CD4-positive, alpha-beta memory T cell (primary cell): ENCODE measurements at regions not wholly inside any gene's neighbourhood (a gene's known extent, or its start where the extent isn't known, plus 50 kb on each side); places are given as distances from the start of the nearest gene placed in this dataset.

Source experiments
- CTCF ChIA-PET: fragments of 350-600 bp; sonication (Branson Sonifier 250); formaldehyde crosslinking; loops from one replicate; lab custom pipeline; 2021; ENCODE audit warnings: inconsistent platforms; ENCODE audit not compliant: partially characterized antibody; lab: Charles Lee
- POLR2A ChIA-PET: fragments of 350-600 bp; sonication (Branson Sonifier 250); formaldehyde crosslinking; loops from one replicate; lab custom pipeline; 2021; ENCODE audit not compliant: partially characterized antibody; lab: Charles Lee
- DNase-seq, 5 donors: peaks; one replicate each; pipeline versions ENCODE4 v3.0.0 to v3.0.0-alpha.2; 2020 to 2022; ENCODE audit warnings: mixed read lengths in 1 of 5
- H3K27ac ChIP-seq: one replicate; pipeline ENCODE4 v1.7.0; 2013; ENCODE audit warnings: low read depth, low read length
- H3K27me3 ChIP-seq: 2 replicates; pipeline ENCODE4 v1.7.0; 2013; ENCODE audit warnings: mild to moderate bottlenecking, low read length, moderate library complexity; ENCODE audit not compliant: insufficient read depth
- H3K36me3 ChIP-seq: 2 replicates; pipeline ENCODE4 v1.7.0; 2013; ENCODE audit warnings: mild to moderate bottlenecking, low read length, moderate library complexity; ENCODE audit not compliant: insufficient read depth
- H3K4me1 ChIP-seq: 2 replicates; pipeline ENCODE4 v1.7.0; 2013; ENCODE audit warnings: mild to moderate bottlenecking, low read length, moderate library complexity; ENCODE audit not compliant: insufficient read depth
- H3K4me3 ChIP-seq, 2 donors: one replicate each; pipeline ENCODE4 v1.7.0; 2013; ENCODE audit warnings: low read length in 2 of 2, mild to moderate bottlenecking in 1 of 2
- H3K9me3 ChIP-seq, 2 donors: one replicate each; pipeline ENCODE4 v1.7.0; 2013; ENCODE audit warnings: low read length in 2 of 2, control low read depth in 1 of 2; ENCODE audit not compliant: control insufficient read depth in 1 of 2
- H3K27ac Mint-ChIP-seq, 7 donors: one replicate each; pipeline ENCODE4 v1.8.0; 2020 to 2021; ENCODE audit warnings: mixed read lengths in 7 of 7, mild to moderate bottlenecking in 6 of 7, inconsistent platforms in 3 of 7, moderate library complexity in 3 of 7
- H3K27me3 Mint-ChIP-seq, 2 donors: one replicate each; pipeline ENCODE4 v1.8.0; 2020 to 2021; ENCODE audit warnings: mixed read lengths in 2 of 2
- H3K36me3 Mint-ChIP-seq, 2 donors: one replicate each; pipeline ENCODE4 v1.8.0; 2020 to 2021; ENCODE audit warnings: mixed read lengths in 2 of 2, inconsistent platforms in 1 of 2, mild to moderate bottlenecking in 1 of 2
- H3K4me1 Mint-ChIP-seq, 4 donors: one replicate each; pipeline ENCODE4 v1.8.0; 2020 to 2021; ENCODE audit warnings: mixed read lengths in 4 of 4, mild to moderate bottlenecking in 1 of 4
- H3K4me3 Mint-ChIP-seq, 8 donors: one replicate each; pipeline ENCODE4 v1.8.0; 2020 to 2021; ENCODE audit warnings: mixed read lengths in 8 of 8, mild to moderate bottlenecking in 7 of 8, moderate library complexity in 6 of 8, inconsistent platforms in 3 of 8
- H3K9me3 Mint-ChIP-seq, 8 donors: one replicate each; pipeline ENCODE4 v1.8.0; 2020 to 2021; ENCODE audit warnings: mixed read lengths in 8 of 8, mild to moderate bottlenecking in 5 of 8, inconsistent platforms in 3 of 8, moderate library complexity in 1 of 8
- intact Hi-C: fragments of 100-400 bp; cut with micrococcal nuclease; formaldehyde crosslinking; loops from one replicate; pipeline ENCODE4 v1.15.1; 2023

- ChIA-PET CTCF (no interaction called here), POLR2A (no interaction called here)
- H3K9me3 ChIP-seq = no peaks in the 10 kb centered on the region
- H3K27me3 ChIP-seq = no peaks in the 10 kb centered on the region
- Mint-ChIP-seq H3K4me3 (no peak overlapping the region), H3K36me3 (no peaks in the 10 kb centered on the region), H3K4me1 (no peaks in the 10 kb centered on the region), H3K9me3 (peaks cover 0 to 47% (median 27%) of the 10 kb centered on the region in 8 donors), H3K27me3 (no peaks in the 10 kb centered on the region), H3K27ac (no peak overlapping the region)
- H3K36me3 ChIP-seq = no peaks in the 10 kb centered on the region
- no peaks in the 10 kb centered on the region for H3K4me1 ChIP-seq
- intact Hi-C loops = no loop called here
- H3K27ac ChIP-seq = no peak overlapping the region
- H3K4me3 ChIP-seq = no peak overlapping the region
- DNase-seq = no peak
Observed at GRCh38 chr3:29057326-29057725, 223.5 kb upstream of the RBMS3 start.

GRCh38 chr3:29064085-29064484 is 216.8 kb upstream of the RBMS3 start:
- intact Hi-C loops = no loop called here
- H3K9me3 Mint-ChIP-seq = peaks cover 0 to 12% (median 2%) of the 10 kb centered on the region in 8 donors
- Histone ChIP-seq H3K27ac (no peak overlapping the region), H3K9me3 (no peaks in the 10 kb centered on the region), H3K27me3 (no peaks in the 10 kb centered on the region), H3K4me3 (no peak overlapping the region), H3K4me1 (no peaks in the 10 kb centered on the region), H3K36me3 (no peaks in the 10 kb centered on the region)
- H3K27me3 Mint-ChIP-seq = no peaks in the 10 kb centered on the region
- DNase-seq = no peak
- H3K36me3 Mint-ChIP-seq = no peaks in the 10 kb centered on the region
- POLR2A ChIA-PET = no interaction called here
- H3K27ac Mint-ChIP-seq = no peak overlapping the region
- H3K4me1 Mint-ChIP-seq = no peaks in the 10 kb centered on the region
- CTCF ChIA-PET = no interaction called here
- no peak overlapping the region for H3K4me3 Mint-ChIP-seq

- Histone ChIP-seq H3K27me3 (no peaks in the 10 kb centered on the region), H3K36me3 (no peaks in the 10 kb centered on the region), H3K27ac (no peak overlapping the region), H3K9me3 (no peaks in the 10 kb centered on the region), H3K4me1 (no peaks in the 10 kb centered on the region), H3K4me3 (no peak overlapping the region)
- Mint-ChIP-seq H3K27me3 (no peaks in the 10 kb centered on the region), H3K9me3 (peaks cover 0 to 7% (median 1%) of the 10 kb centered on the region in 8 donors), H3K36me3 (no peaks in the 10 kb centered on the region), H3K4me3 (no peak overlapping the region), H3K27ac (no peak overlapping the region), H3K4me1 (no peaks in the 10 kb centered on the region)
- ChIA-PET POLR2A (no interaction called here), CTCF (no interaction called here)
- intact Hi-C loops = no loop called here
- DNase-seq = no peak
Observed at GRCh38 chr3:29065211-29065785, 215.6 kb upstream of the RBMS3 start.

- H3K9me3 ChIP-seq = no peaks in the 10 kb centered on the region
- no peak overlapping the region for H3K4me3 ChIP-seq
- intact Hi-C loops = no loop called here
- Mint-ChIP-seq H3K36me3 (no peaks in the 10 kb centered on the region), H3K27me3 (no peaks in the 10 kb centered on the region), H3K9me3 (peaks cover 0 to 12% (median 2%) of the 10 kb centered on the region in 8 donors), H3K4me1 (no peaks in the 10 kb centered on the region), H3K4me3 (no peak overlapping the region), H3K27ac (no peak overlapping the region)
- ChIA-PET POLR2A (no interaction called here), CTCF (no interaction called here)
- no peaks in the 10 kb centered on the region for H3K27me3 ChIP-seq
- no peak for DNase-seq
- H3K27ac ChIP-seq = no peak overlapping the region
- H3K36me3 ChIP-seq = no peaks in the 10 kb centered on the region
- H3K4me1 ChIP-seq = no peaks in the 10 kb centered on the region
Observed at GRCh38 chr3:29067007-29067406, 213.9 kb upstream of the RBMS3 start.

- Mint-ChIP-seq H3K9me3 (peaks cover 0 to 16% (median 4%) of the 10 kb centered on the region in 8 donors), H3K4me3 (no peak overlapping the region), H3K27me3 (no peaks in the 10 kb centered on the region), H3K27ac (peak overlapping the region in 1 of 7 donors; percentile 57), H3K4me1 (no peaks in the 10 kb centered on the region), H3K36me3 (no peaks in the 10 kb centered on the region)
- no peaks in the 10 kb centered on the region for H3K4me1 ChIP-seq
- no peaks in the 10 kb centered on the region for H3K9me3 ChIP-seq
- H3K36me3 ChIP-seq = no peaks in the 10 kb centered on the region
- ChIA-PET CTCF (no interaction called here), POLR2A (no interaction called here)
- no peak for DNase-seq
- H3K27me3 ChIP-seq = no peaks in the 10 kb centered on the region
- no peak overlapping the region for H3K27ac ChIP-seq
- H3K4me3 ChIP-seq = no peak overlapping the region
- intact Hi-C loops = no loop called here
Observed at GRCh38 chr3:29070959-29071634, 209.8 kb upstream of the RBMS3 start.

- H3K27ac Mint-ChIP-seq = no peak overlapping the region
- no peaks in the 10 kb centered on the region for H3K9me3 ChIP-seq
- no peak overlapping the region for H3K4me3 Mint-ChIP-seq
- peaks cover 0 to 16% (median 4%) of the 10 kb centered on the region in 8 donors for H3K9me3 Mint-ChIP-seq
- H3K27ac ChIP-seq = no peak overlapping the region
- H3K27me3 ChIP-seq = no peaks in the 10 kb centered on the region
- H3K36me3 Mint-ChIP-seq = no peaks in the 10 kb centered on the region
- ChIA-PET CTCF (no interaction called here), POLR2A (no interaction called here)
- H3K4me3 ChIP-seq = no peak overlapping the region
- no peaks in the 10 kb centered on the region for H3K4me1 Mint-ChIP-seq
- intact Hi-C loops = no loop called here
- no peak for DNase-seq
- H3K4me1 ChIP-seq = no peaks in the 10 kb centered on the region
- H3K27me3 Mint-ChIP-seq = no peaks in the 10 kb centered on the region
- H3K36me3 ChIP-seq = no peaks in the 10 kb centered on the region
Observed at GRCh38 chr3:29072611-29073010, 208.3 kb upstream of the RBMS3 start.

GRCh38 chr3:29077356-29077755 is 203.5 kb upstream of the RBMS3 start:
- Mint-ChIP-seq H3K36me3 (no peaks in the 10 kb centered on the region), H3K4me1 (no peaks in the 10 kb centered on the region), H3K9me3 (peaks cover 0 to 10% (median 4%) of the 10 kb centered on the region in 8 donors), H3K27ac (no peak overlapping the region), H3K27me3 (no peaks in the 10 kb centered on the region), H3K4me3 (no peak overlapping the region)
- H3K27ac ChIP-seq = no peak overlapping the region
- H3K36me3 ChIP-seq = no peaks in the 10 kb centered on the region
- intact Hi-C loops = no loop called here
- H3K27me3 ChIP-seq = no peaks in the 10 kb centered on the region
- POLR2A ChIA-PET = no interaction called here
- no peak overlapping the region for H3K4me3 ChIP-seq
- DNase-seq = no peak
- CTCF ChIA-PET = no interaction called here
- no peaks in the 10 kb centered on the region for H3K4me1 ChIP-seq
- H3K9me3 ChIP-seq = no peaks in the 10 kb centered on the region
